ENCODE measurements at regions not wholly inside any gene's neighbourhood (a gene's known extent, or its start where the extent isn't known, plus 50 kb on each side); places are given as distances from the start of the nearest gene placed in this dataset.

DNA sequence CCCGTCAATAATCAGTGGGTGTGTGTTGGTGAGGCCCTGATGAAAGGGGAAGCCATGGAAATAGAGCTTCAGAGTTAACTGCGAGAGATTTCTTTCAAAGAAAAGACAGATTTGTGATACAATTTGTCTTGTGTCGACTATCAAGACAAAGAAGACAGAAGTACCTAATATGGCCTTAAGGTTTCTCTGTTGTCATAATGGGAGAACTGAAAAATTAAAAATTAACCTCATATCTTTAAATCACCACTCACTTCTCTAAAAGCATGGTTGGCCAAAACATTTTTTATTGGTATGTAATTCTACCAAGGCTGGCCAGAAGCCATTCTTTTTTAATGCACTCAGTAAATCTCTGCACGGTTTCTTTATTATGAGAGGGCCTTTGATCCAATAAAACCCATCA is 282.9 kb upstream of the WWC1 start:
- DNase-seq, result no peak

DNA sequence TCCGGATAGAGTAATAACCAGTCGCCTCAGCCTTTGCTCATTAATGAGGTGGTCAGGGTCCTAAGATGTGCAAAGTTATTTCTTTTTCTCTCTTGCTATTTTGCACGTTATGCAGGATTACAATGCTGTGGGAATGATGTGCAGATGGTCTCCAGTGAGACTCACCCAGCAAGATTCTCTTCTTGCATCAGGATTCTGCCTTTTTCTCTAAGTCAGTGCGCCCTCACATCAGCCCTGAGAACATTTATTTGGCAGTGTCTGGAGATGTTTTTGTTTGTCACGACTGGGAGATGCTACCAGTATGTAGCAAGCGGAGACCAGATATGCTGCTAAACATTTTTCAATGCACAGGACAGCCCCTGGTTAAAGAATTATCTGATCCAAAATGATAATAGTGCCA is 280.3 kb upstream of the WWC1 start:
- no peak for DNase-seq

DNA sequence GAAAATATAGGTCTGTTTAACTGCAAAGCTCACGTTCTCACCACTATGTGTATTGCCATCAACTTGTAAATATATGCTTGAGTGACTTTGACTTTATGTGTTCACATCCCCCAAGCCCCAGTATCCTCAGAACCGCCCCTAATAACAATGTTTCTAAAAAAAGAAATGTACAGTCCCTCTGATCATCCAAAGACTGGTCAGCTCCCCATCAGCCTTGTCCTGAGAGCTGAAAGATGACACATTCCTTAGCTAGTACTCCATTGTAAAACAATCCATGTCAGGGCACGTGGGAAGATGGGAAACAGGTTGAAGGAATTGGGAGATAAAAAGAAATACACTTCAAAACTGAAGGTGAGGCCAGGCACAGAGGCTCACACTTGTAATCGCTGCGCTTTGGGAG is 279.4 kb upstream of the WWC1 start:
- no peak for DNase-seq

DNA sequence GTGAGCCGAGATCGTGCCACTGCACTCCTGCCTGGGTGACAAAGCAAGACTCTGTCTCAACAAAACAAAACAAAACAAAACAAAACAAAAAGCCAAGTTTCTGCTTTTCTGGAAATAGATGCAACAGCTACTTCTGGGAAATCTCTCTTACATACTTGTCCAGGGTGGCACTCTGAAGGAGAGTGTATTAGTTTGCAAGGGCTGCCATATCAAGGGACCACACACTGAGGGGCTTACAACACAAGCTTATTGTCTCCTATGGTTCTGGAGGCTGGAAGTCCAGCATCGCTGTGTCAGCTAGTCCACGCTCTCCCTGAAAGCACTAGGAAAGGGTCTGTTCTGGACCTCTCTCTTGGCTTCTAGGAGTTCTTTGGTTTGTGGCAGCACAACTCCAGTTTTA is 277.9 kb upstream of the WWC1 start:
- DNase-seq, result no peak

DNA sequence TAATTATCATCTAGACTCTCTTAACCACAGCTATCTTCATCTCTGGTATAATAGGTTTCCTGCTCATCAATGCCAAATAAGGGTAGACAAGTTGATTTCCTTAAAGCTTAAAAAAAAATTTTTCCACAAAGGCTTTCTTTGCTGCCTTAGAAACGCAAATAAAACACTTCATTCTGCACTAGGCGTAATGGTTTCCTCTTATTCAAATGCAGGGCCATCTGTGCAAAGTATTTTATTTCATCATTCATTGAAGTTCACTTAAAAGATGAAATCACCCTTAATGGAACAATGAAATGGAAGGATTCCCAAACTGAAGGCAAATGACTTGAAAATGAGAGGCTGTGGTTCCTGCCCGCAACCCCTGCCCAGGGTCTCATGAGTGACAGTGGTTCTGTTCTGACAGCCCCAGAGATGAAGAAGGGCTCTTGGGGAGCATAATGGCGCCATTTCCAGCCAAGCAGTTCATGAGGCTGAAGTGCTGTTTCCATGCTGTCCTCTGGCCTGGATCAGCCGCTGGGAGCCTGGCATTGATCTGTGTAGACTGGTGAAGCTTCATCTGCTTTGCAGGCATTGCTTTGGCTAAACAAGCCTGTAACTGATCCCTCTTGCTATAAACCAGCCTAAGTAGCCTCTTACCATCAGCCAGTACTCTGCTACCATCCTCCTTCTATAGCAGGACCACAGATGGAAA is 276.9 kb upstream of the WWC1 start:
- no peak for DNase-seq

DNA sequence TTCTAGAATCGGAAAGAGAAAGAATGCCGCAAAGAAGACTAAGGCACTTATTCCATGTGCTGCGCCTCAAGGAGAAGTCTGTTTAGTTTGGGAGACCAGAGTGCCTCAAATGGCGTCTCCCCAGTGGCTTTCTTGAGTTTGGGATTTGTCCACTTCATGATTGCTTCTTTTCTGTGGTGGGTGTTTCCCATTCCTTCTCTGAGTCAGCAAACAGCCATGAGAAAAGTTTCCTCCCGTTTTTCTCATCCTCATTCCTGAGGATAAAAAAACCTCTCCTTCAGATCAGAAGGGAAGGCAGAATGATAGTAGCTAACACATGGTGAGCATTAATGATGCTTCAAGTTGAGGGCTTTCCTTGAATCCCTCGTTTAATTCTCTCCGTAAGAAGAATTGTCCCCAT is 275.9 kb upstream of the WWC1 start:
- no peak for DNase-seq

DNA sequence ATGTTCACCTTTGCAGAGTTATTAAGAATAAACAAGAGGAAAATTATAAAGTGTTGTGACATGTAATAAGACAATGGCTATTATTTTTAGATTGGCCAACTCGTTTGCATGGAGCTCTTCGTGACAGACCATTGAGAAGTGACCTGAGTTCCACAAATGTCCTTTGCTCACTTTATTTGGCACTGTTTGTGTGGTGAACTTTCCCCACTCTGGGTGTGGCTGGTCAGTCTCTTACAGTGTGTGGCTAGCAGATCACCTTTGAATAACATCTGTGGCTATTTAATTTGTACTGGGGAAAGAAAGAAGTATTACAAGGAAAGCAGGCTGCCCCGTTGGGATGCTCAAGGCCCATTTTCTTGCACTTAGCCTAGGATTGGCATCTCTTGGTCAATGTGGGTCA is 274.1 kb upstream of the WWC1 start:
- DNase-seq, result no peak

DNA sequence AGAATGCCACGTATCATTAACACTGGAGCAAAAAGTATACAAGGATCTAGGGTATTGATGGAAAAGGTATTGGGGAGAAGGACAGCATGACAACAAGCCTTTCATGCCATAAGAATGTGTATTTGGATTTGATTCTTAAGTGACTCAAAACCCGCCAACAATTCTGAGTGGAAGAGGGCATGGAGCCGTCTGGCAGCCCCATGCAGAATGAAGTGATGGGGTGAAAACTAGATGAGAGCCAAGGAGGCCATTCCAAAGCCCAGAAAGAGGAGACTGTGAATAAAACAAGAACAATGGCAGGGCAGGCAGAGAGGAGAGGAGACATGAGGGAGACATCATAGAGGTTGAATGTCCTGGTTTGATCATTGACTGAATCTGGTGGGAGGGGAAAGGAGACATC is 272.3 kb upstream of the WWC1 start:
- no peak for DNase-seq

DNA sequence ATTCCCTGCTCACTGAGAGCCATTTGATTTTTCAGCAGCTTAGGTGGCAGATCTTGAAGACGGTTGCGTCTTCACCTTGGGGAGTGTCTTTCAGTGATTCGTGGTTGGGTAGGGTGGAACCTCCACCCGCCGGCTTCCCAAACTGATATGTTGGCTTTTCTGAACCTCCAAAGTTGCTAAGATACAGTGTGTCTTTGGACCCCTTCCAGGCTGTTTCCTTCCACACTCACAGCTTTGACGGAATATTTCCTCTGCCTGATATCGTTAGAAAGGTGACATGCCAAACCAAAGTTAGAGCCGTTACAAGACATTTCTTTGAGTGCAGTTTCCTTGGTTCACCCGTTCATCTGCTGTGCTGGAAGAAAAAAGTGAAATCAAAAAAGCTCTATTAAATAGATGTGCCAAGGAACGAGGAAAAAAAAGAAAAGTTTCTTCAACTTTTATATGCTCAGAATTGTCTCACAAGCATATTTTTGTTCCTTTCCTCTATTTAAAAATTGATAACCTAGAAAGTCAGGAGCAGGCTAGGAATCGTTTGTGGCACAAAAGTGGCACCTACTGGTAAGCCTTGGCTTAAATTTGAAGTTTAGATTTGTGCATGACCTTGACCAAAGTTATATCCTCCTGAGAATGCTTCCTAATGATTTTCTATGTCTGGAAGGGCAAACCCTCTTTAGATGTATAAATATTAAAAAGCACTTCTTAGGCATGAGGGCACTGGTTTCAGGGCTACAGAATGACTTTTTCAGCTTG is 270.7 kb upstream of the WWC1 start:
- no peak for DNase-seq

DNA sequence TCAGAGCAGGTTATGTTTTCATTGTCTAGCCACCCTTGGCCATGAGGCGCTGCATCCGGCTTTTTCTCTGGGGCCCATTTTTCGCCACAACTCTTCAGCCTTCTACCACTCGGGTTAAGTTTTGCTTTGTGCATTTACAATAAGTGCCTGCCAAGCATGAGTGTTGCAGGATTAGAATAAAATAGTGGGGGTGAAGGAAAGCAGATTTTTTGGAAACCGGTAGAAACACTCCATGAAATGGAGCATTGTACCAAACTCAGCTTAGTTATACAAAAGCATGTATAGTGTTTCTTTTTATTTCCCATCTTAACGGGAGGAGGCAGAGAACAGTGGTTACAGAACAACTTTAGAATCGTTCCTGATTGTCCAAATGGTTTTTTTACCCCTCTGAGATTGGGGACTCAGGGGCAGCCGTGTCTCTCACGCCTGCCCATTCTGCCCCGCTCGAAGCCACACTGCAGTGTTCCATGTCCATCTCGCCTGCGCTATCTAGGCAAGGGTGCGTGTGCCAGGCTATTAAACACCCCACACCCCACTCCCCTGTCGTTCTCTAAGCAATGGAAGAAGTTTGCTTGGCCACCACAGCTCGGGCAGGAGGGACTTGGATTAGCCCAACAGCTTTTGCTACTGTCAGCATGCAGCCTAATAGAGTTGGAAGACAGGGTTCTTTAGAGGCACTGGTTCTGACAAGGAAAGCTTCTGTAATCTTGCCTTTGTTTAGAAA is 268.8 kb upstream of the WWC1 start:
- DNase-seq, result no peak

DNA sequence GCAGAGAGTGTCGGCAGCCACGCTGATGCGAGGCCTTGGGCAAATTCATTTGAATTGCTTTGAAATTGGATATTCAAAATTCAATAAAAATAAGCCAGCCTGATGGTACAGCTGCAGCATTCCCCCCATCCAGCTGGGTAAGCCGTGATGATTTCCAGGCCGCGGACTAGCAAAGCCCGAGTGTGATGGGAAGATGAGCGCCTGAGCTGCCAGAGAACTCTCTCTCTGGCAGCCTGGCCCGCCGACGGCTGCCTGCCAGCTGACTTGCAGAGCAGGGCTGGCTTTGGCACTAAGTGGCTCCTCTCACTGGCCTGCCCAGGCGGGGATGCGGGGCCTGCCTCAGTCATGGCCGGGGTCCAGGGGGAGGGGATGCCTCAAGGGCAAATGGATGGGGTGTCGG is 268.3 kb upstream of the WWC1 start:
- no peak for DNase-seq

DNA sequence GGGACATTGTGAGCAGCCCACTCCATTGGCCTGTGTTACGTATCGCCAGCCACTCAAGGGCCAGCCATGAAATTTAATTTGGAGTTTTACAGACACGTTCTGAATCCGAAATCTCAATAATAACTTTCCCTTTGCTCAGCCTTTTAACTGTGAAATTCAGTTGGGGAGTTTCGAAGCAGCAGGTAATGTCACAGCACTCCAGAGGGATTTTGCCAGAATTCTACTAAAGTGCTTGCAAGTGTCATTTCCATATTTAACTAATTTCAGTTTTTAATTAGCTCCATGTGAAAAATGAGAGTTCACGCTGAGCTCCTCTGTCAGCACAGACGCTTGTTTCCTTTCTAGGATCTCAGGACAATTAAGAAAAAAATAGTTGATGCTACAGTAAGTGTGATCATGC is 267.1 kb upstream of the WWC1 start:
- no peak for DNase-seq

DNA sequence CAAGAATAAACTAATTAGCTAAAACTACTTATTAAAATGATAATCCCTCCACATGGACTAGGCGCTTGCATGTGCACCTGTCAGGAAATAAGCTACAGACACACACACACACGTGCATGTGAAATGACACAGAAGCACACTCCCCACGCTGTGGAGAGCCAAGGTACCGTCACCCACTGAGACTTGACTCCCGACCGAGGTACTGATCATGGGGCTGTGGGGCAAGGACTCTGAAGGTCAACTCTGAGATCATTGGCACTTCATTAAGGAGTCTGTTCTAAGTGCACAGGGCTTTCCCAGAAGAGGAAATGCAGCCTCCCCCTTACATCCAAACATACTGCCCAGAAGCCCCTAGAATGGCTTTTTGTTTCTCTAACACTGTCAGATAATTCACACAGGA is 264.4 kb upstream of the WWC1 start:
- no peak for DNase-seq

DNA sequence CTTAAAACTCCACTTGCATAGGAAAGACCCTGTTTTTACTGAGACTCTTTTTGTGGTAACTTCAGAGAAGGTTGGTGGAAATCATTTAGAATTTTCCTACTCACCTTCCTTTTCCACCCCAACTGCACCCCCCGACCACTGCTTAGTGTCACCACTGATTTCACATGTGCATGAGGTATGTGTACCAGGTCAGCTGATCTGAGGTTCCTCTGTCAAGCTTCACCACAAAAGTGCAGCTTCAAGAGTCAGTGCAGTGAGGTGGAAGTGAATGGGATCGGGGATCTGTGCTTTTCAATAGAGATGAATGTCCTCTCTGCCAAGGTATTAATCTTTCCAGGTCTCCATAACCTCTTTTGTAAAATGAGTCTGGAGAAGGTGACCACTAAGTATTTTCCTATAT is 260.5 kb upstream of the WWC1 start:
- DNase-seq, result no peak

DNA sequence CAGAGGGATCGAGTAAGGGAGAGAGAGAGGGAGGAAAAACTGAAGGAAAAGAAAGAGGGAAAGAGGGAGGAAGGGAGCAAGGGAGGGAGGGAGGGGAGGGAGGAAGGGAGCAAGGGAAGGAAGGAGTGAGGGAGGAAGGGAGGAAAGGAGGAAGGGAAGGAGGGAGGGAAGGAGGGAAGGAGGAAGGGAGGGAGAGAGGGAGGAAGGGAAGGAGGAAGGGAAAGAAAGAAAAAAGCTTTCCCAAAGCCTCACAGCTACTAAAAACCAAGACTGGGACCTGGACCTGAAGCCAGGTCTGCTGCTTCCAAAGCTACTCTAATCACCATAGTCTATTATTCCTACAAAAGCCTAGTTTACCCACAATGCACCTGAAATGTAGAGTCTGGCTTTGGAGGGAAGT is 259.8 kb upstream of the WWC1 start:
- no peak for DNase-seq

DNA sequence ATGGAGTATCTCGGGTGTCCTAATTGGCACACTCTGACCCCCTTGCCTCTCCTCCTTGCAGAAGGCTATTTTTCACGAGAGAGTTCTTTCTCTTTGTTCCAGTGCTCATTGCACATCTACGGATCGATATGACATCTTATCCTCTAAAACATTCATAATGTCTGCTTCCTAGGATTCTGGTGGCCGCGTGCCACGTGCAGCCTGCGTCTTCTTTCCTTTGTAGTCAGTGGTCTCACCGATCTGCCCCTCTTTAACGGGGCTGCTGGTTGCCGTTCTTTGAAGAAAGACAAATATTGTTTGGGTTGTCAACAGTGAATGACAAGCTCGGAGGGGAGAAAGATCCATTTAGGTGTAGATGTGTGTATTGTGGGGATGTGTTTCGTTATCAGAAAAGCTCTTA is 252.4 kb upstream of the WWC1 start:
- DNase-seq, result no peak

DNA sequence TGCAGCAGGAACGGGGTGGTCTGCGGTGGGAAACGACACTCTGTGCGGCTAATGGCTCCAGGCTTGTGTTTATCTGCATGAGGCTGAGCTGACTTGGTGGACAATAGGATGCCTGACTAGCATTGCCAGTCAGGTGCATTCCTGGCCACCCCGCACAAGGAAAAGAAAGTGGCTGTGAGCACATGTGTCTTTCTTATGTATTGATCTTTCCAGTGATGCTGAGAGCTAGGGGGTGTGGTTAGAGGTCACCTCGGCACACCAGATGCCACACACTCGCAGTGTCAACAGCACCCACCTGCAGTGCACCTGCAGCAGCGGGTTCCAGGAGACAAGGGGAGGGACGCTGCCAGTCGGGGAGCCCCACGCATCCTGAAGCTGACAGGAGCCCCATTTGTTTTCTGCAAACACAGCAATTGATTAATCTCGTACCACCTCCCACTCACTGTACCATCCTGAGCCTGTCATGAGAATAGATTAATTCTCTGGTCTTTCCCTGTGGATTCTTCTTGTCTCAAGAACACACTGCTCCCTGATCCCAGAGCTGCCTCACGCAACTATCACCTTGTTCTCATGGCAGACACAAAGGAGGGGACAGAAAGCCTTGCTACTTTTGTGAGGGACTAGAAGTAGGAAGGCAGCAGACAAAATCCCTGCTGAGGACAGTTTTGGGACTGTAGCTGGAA is 251.7 kb upstream of the WWC1 start:
- peak; percentile 2 to 10 for DNase-seq

DNA sequence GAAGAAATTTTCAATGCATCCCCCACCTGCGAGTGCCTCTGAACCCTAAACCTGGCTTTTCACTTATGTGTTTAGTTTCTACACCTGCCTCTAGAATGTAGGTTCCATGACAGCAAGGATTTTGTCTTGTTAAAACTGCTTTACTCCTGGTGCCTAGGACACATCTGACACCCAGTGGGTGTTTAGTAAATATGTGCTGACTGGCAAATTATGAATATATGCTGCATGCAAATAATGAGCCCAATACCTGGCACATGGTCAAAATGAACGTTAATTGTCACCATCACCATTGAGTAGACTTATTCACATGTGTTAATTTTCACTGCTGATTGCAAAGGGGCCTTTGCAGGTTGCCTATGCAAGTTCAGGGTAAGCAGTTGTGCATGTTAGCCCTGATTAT is 249.9 kb upstream of the WWC1 start:
- DNase-seq, result no peak

DNA sequence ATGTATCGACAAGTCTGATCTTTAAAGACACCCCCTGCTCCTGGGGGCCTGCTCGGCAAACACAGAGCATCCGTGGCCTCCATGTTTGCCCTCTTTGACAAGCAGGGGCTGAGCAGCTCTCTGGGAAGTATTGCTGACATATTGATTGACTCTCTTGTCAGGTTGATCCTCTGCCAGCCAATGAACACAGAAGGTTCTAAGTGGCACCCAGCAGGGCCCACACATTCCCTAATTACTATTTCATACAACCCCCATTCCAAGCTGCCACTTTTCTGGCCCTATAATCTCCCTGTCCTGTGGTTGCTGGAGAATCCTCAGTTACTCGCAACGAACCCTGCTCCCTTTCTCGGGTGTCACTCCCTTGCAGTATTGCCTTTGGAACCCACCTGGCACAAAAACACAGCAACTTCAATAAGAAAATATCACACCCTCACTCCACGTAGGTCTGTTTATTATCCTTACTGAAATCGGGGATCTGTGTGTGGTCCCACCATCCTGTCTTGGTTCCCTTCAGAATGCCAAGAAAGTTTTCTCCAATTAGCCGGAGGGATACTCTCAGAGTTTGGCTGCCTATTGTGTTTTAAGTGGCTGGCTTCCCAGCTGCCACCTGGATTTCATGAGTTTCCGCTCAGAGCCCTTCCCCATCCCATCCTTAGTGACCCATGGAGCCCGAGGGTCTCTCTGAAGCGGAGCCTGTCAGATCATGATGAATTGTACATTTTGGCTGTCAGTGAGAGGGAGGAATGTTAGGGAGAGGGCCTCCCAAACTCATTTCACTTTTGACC is 249.0 kb upstream of the WWC1 start:
- no peak for DNase-seq

DNA sequence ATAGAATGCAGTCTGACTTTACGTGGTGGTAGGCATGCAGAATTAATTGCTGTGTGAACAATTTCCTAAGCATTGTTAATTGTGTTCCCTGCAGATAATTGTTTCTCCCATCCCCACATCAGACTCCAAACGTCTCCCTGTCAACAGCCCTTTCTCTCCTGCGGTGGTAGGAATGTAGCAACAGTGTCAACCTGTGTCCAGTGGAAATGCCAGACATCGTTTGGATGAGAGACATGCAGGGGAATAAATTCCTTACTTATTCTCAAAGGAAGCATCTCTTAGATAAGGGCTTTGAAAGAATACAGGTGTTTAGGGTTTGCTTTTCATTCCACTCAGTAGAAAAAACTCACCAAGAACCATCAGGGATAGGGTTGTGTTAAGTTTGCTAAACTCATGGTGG is 245.3 kb upstream of the WWC1 start:
- no peak for DNase-seq

DNA sequence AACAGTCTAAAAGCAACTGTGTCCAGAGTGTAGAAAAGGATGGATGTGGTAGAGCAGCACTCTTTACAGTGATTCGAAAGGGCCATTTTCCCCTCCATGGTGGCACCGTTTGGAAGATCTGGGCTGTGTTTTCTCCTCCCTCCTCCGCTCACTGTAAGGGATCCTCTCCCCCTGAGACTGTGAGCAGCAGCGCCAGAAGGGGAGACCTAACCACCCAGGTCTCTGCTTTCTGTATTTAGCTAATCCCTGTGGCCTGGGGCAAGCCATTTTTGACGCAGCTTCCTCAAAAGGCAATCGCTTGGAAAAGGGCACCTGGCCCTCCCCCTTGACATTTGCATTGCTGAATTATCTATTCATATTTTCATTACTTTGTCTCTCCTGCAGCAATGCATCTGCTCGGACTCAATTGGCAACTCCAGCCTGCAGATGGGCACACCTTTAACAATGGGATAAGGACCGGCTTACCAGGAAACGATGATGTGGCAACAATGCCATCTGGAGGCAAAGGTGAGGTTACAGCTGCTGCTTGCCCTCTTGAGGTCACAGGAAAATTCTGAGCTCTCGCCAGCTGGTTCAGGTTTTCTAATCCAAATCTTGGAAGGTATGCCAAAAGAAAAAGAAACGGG is 244.3 kb upstream of the WWC1 start:
- peak; percentile 48 to 64 for DNase-seq

DNA sequence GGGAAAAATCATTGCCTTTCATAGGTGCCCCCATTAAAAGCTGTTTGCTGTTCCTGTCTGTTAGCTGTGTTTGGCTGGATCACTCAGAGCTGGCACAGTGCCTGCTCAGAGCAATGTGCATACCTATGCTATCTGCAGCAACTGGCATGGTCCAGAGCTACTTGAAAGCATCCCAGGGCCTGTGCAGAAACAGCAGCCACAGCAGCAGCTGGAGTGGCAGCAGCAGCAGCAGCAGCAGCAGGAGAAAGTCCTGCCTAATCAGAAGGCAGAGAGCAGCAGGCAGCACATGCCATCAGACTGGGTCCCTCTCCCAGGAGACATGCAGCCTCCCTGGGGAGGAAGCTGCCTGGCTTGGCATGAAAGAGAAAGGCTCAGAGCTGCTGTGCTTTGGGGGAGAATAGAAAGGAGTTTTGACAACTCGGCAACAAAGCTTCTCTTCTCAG is 243.8 kb upstream of the WWC1 start:
- no peak for DNase-seq
